Daoy (cell line): ENCODE measurements at regions not wholly inside any gene's neighbourhood (a gene's known extent, or its start where the extent isn't known, plus 50 kb on each side); places are given as distances from the start of the nearest gene placed in this dataset.
"Not testable (repeated sequence)": the region's sequence is repeated elsewhere in the genome, so short reads cannot be mapped to it uniquely, and the experiment has no call there.

Experiments used
- DNase-seq: peaks from one replicate; pipeline ENCODE4 v3.0.0-alpha.2; 2015; ENCODE audit warnings: low read depth

DNA sequence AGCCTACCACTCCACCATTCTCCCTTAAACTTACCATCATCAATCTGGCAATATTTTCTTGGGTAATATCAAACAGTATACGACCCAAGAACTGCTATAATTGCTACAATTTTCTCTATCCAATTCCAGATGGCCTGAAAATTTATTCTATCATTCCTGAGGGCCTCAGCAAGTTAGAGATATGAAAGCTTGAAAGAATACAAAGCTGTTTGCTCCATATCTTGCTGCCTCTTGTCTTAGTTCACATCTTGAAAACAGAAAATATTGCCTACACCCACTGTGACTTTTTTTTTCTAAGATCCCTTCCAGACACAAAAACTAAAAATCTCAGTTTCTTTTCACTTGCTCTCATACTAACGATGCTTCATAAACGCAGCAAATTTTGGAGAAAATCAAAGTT lies 898.9 kb downstream of the OTOL1 start:
- no peak for DNase-seq

DNA sequence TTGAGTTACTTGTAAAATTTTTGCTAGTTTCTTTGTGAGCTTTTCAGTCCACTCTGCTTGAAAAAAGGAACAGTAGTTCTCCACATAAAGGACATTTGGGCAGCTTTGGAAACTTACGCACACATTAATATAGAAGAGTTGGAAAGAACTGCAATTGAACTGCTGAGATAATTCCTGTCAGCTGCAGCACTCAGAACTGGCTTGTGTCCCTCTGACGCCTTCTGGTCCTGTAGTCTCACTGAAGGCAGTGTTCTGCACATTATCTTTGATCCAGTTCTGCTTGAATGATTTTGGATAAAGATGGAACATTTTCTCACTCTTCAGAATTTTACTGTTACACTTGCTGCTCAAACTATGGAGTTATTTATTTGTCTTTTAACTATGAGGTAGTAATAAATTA lies 901.9 kb downstream of the OTOL1 start:
- DNase-seq, result no peak

DNA sequence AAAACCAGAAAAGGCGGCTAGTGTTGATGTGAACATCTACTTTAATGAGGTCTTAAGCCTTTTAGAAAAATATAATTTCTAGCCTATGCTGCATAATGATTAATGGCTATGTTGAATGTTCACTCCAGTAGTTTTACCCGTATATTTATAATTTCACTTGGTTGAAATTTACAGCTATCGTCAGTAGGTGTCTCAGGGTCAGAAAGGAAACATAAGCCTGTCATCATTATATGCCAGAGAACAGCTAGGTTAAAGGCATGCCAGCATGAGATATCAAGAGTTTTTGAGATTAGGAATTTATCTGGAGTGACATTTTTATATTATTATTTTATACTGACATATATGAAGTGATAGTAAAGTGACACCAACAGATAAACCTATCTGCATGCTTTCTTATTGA lies 904.1 kb downstream of the OTOL1 start:
- no peak for DNase-seq

DNA sequence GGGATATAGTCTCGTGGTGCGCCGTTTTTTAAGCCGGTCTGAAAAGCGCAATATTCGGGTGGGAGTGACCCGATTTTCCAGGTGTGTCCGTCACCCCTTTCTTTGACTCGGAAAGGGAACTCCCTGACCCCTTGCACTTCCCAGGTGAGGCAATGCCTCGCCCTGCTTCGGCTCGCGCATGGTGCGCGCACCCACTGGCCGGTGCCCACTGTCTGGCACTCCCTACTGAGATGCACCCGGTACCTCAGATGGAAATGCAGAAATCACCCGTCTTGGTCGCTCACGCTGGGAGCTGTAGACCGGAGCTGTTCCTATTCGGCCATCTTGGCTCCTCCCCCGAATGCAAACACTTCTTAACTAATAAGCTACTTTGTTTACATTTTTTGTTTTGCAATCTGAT lies 914.9 kb downstream of the OTOL1 start:
- DNase-seq, result not testable (repeated sequence)

DNA sequence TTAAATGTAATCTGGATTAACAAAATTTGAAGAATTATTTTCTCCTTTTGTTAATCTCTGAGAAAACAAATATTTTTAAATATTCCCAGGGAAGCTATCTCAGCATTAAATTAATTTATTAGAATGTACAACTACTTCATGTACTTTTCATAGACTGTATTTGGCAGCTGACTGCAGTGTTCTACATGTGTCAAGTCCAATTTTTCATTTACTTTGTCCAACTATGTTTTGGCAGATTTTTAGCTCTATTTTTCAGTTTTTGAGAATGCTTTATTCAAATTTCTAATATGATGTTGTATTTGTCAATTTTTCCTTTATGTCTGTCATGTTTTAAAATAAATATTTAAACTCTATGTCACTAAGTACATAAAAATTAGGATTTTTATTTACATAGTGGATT lies 925.1 kb downstream of the OTOL1 start:
- no peak for DNase-seq

DNA sequence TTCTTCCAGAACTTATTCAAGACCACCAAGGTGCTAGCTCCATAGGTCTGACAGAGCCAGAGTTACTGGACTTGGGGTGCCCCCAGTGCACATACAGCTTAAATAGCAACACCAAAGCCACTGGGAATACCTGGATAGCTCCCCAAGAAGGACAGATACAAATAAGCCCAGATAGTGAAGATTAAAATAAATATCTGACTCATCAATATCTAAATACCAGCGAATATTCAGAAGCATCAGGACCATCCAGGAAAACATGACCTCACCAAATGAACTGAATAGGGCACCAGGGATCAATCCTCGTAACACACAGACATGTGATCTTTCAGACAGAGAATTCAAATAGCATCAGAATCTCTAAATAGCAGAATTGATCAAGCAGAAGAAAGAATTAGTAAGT lies 931.6 kb downstream of the OTOL1 start:
- DNase-seq, result no peak

DNA sequence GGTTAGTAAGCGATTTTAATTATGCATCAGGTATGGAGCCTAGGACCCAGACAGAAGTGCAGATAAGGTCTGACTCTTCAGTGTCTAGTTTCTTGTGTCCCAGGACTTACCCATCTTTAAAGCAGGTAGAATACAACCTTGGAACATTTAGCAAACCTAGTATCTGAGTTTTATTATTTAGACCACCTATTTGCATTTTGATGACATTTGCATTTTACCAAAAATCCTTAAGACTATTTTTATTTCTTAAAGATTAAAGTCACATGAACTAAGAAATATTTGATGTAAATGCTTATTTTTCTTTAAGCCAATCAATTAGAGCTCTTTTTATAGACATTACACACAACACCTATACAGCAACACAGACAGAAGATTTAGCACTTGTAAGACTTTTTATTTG lies 939.1 kb downstream of the OTOL1 start:
- DNase-seq, result no peak

DNA sequence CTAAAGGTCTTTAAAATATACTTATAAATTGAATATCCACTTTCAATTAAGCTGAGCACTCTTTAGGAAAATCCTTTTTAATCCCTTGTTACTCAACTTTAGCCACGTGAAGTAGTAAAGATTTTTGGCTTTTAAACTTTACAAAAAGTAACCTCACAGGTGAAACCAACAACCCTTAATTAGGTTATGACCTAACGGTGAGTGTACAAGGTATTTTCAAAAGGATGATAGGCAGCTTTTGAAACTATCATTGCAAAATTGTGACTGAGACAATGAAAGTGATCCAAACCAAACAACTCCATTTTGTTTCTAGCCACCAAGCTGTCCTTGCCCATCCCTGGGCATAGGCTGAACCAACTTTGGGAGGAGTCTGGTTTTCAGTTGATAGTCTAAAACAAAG lies 940.2 kb downstream of the OTOL1 start:
- DNase-seq, result no peak

DNA sequence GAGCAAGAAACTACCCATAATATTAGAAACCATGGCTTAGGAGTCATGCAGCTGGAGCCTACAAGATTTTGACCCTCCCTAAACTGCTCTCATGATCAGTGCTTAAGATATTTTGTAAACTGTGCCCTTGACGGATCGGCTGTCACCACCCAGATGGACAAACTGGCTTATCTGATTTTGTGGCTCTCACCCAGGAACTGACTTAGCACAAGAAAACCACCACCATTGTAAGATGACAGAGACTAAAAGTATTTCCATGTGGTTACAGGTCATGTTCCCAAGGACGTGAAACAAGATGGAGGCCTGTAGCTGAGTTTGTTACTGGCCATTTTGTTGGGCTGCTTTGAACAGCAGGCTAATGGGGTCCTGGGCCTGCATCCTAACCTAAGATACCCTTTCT lies 940.9 kb downstream of the OTOL1 start:
- DNase-seq, result peak; percentile 41

DNA sequence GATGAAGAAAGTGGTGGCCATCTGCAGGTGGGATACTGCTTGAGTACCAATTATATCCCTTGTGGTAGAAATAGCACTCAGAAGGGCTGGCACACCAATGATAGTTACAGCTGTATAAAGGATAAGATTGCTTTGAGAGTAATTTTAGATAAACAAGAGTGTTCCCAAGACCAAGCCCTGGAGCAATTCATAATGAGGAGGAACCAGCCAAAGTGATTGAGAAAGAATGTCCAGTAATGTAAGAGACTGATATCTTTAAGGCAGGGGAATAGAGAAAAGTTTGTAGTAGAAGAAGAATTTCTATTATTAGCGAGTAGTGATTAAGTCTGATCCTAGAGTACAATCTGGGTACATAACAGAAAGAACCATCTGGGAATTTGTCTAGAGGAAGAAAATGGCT lies 945.1 kb downstream of the OTOL1 start:
- DNase-seq, result no peak

DNA sequence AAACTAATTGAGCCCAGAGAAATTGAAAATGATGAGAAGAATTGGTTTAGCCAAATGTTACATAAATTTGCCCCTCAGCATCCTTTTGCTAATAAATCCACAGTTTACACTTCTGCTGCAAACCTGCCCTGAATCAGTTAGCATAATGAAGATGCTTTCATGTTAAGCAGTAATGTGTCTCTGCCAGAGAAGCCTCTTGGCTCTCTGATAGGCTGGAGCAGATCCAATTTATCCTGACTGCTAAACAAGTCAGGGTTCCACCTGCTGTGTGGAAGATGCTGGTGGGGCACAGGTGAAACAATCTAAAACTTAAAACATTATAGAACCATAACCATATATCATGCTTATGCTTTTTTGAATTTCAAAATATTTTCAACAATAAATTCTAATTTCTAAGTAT lies 946.8 kb downstream of the OTOL1 start:
- no peak for DNase-seq

DNA sequence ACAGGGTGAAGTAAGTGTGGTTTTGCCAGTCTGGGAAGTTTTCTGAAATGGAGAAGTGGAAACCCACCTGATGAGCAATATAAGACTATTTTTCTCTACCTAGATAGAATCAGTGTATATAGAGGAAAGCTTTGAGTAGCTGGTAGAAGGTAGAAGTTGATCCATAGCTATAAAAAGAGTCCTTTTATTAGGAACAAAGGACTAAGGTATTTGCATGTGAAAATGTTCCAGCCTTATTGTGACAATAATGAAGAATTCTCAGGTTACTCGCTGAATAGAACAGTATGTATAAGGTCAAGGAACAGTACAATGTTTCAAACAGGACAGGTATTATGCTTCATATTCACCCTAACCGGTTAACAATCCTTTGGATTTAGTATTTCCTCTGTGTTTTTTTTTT lies 972.2 kb downstream of the OTOL1 start:
- no peak for DNase-seq

DNA sequence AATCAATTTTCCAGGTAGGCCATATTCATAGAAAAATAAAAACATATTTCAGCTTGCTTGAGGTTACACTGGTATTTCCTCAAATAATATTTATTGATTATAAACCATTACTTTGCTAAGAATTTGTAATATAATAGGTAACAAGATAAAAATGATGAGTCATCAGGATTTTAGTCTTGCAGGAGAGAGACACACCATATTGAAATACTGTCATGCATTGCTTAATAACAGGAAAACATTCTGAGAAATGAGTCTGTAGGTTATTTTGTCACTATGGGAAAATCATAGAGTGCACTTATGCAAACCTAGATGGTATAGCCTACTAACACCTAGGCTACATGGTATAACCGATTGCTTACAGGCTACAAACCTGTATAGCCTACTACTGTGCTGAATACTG lies 990.5 kb downstream of the OTOL1 start:
- no peak for DNase-seq

DNA sequence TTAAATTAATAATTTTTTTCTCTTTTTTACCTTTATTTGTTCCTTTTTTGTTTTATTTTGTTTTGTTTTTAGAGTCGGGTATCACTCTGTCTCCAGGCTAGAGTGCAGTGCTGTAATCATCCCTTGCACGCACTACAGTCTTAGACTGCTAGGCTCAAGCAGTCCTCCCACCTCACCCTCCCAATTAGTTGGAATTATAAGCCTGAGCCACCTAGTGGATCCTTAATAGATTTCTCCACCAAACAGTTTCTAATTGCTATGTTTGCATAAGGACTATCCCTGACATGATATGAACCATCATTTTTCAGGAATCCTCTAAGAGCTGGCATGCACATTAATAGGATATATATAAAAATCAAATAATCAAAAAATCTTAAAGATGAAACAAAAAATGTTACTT lies 993.2 kb downstream of the OTOL1 start:
- DNase-seq, result no peak

DNA sequence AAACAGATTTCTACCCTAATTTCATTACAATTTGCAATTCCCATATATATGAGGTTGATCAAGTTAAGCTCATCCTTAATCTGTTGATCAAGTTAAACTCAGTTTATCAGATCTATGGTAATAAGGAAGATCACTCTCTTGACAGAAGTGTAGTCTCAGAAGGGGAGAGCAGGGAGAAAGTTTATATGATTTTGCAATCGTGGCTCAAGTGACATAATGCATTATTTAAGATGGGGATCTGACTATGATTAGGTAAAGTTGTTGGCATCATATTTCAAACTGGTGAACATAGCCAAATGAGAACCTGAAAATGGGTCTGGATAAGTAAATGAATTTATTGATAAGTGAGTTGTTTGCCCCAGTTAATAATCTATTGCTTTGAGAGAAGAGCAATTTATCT lies 995.3 kb downstream of the OTOL1 start:
- DNase-seq, result no peak

DNA sequence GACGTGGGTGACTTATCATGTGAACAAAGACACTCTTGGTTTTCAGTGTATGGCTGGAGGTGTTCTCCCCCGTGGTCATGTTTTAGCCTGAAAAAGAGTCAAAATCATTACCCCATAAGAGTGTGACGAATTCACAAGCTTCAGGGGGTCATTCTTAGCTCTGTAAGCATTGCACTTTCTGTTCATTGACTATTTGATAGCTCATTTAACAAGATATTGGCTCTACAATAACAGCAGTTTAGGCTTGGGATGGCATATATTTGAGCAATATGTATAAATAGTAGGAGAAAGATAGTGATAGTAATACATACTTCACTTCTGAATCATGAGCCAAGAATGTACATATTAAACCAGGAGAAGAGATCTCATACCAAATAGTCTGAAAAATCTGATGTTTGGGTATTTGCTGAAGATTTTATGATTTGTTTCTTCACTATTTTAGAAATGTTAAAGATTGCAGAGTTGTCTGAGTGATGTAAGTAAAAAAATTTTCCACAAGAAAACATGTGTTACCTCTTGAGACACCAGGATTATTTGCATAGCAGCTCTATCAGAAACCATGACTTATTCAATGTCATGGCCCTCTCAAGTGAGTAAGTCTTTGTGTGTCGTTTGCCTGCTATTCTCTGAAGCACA lies 996.0 kb downstream of the OTOL1 start:
- DNase-seq, result no peak

DNA sequence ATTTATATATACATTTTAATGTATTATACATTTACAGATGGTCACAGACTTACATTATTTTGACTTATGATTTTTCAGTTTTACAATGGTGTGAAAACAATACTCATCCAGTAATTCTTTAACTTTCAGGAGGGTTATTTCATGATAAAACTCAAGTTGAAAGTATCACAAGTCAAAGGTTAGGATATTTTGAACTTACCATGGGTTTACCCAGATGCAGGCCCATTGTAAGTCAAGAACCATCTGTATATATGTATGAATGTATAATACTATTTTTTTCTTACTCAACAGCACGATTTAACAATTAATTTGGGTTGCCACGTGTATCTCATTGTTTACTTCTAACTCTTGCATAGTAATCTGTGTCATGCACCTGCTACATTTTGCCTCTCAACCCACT lies 1002.0 kb downstream of the OTOL1 start:
- no peak for DNase-seq

DNA sequence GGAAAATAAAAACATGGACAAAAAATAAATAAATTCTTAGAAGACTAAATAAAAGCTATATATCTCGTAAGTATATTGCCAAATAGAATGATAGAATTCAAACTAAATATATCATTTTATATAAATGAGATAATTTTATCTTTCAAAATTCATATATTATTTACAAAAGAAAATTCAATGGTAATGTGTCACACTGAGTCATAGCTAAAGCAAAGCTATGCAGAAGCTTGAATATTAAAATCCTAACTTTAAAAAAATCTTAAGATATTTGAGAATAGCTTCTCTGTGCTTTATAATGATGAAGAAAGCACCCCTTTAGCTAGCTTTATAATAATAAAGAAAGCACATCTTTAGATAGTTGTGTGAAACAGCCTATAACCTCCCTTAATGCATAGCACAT lies 1010.8 kb downstream of the OTOL1 start:
- no peak for DNase-seq

DNA sequence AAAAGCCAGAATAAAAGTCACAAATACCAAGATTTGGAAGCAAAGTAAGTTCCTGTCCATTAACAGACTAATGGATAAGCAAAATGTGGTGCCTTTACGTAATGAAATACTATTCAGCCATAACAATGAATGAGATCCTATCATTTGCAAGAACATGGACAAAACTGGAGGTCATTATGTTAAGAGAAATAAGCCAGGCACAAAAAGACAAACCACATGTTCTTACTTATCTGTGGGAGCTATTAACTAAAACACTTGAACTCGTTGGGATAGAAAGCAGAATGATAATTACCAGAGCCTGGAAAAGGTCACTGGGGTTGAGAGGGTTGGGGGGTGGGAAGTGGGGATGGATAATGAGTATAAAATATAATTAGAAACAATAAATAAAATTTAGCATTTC lies 1015.9 kb downstream of the OTOL1 start:
- no peak for DNase-seq

DNA sequence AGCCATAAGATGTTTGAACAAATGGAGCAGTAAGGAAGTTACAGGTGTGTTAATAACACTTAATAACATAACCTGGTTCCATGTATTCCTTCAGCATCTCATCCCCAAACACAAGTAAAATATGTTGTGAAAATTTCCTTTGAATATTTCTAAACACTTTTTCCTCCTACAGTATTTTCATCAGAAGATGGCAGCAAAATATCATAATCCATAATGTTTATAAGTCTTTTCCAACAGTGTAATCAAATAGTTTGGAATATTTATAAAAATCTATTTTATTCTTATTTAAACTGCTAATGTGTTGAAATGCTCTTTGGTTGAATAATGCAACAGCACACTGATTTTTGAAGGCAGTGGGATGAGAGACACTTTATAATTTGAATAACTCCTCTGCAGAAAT lies 1020.5 kb downstream of the OTOL1 start:
- no peak for DNase-seq

DNA sequence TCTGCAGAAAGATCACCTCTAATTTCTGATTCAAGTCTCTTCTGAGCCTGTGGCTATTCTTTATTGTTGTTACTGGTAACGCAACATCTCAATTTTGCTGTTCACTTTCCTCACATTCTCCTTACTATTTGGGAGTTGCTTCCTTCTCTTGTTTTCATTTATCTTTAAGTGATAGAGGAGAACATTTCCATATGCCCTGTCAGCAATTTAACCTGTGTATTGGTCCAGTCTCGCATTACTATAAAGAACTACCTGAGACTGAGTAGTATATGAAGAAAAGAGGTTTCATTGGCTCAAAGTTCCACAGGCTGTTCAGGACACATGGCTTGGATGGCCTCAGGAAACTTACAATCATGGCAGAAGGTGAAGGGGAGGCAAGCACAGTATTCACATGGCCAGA lies 1025.1 kb downstream of the OTOL1 start:
- DNase-seq, result no peak

DNA sequence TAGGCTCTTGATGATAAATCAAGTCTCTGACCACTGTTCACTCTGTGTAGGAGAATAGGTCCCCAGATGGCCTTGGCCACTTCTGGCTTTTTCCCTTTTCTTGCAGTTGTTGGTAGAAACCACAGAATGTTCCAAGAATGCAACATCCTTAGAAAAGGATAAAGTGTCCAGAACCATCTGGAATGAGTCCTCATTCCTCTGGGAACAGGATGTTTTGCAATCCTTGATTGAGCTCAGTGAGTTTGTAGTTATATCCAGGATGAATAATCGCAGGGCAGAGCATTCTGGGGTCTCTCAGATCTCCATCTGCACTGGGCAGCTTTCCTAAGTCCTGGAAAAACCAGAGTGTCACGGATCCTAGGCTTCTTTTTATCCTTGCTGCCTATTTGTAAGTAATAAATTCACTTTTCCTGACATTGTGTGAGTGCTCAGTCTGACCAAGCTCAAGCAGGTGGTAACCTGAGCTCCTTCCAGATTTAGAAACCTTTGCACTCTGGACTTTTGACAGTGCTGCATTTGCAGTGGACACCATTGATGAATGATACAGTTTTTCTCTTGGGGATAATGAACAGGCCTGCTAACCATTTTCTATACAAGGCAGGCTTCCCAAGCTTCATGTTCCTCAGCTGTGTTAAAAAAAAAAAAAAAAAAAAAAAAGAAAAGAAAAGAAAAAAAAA lies 1028.6 kb downstream of the OTOL1 start:
- no peak for DNase-seq

DNA sequence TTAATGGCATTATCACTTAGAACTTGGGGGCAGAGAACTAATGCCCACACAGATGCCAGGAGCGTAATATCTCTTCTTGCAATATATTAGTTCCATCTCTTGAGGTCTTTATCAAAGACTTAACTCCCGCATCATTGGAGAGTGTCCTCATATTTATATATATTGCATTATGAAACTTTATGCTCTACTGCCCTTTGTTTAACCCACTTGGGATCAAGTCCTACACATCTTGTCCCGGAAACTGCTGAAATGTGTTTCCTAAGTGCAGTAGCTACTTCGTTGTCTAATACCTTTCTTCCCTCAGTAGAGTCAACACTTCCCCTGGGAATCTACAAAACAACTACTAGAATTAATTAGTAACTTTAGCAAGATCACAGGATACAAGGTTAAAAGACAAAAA lies 1029.2 kb downstream of the OTOL1 start:
- no peak for DNase-seq

DNA sequence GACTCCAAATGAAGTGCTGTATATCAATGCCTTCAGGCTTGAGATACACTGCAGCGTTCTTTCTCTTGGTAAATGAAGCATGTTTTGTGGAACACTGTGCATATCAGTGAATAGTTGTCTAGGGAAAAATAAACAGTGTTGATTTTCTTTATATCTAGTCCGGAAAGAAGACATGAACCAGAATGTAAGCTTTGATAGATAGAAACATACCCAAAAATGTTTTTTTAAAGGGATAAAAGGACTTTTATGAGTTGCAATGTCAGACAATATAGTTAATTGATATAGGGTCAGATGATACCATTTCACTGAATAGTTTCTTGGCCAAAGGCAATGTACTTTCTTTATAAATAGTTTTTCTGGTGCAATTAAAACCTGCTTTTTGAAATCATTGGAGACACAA lies 1037.8 kb downstream of the OTOL1 start:
- DNase-seq, result no peak
